Esophagus squamous epithelium (tissue), 4 donors: ENCODE measurements at regions not wholly inside any gene's neighbourhood (a gene's known extent, or its start where the extent isn't known, plus 50 kb on each side); places are given as distances from the start of the nearest gene placed in this dataset.

Source experiments
- CTCF ChIP-seq, 6 experiments: fragments of 450-650 bp in 4 of 6; fragments of 200-600 bp in 2 of 6; sonication (generic) in 2 of 6; IDR thresholded peaks; one replicate each; pipeline ENCODE4 v1.5.1; 2016 to 2019; ENCODE audit warnings: antibody characterized with exemption in 6 of 6, mild to moderate bottlenecking in 4 of 6, moderate library complexity in 4 of 6
- POLR2A ChIP-seq, 4 donors: fragments of 450-650 bp; IDR thresholded peaks; one replicate each; pipeline ENCODE4 v1.6.1; 2017; ENCODE audit warnings: antibody characterized with exemption in 4 of 4, mild to moderate bottlenecking in 4 of 4, moderate library complexity in 3 of 4

- TF ChIP-seq CTCF (IDR thresholded peaks at IDR 0.05) (no peak), POLR2A (IDR thresholded peaks at IDR 0.05) (no peak)
Measured at GRCh38 chr15:97615114-97615513, 345.4 kb upstream of the ARRDC4 start.
